ENCODE measurements at regions not wholly inside any gene's neighbourhood (a gene's known extent, or its start where the extent isn't known, plus 50 kb on each side); places are given as distances from the start of the nearest gene placed in this dataset.

DNA sequence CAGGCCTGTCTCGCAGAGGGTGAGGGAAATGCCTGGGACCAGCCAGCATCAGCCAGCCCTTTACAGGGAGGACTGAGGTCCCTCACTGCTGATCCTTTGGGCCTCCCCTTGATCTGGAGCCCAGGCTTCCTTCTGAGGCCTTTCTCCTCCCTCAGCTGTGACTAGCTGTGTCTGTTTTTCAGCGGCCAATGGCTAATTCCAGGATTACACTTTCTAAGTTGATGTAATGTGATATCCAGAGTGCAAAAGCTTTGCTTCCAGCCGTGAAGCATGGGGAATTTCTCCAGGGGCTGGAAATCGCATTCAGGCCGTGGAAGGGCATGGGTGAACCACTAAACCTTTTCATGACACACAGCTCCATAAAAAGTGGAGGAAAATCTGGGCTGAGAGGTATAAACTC is 157.6 kb downstream of the SHQ1 start:
- Histone ChIP-seq H4K91ac (ENCODE audit: insufficient read length, low read depth, low read length) (no peak overlapping the region), H2BK12ac (ENCODE audit: insufficient read length, low read depth, low read length) (no peak overlapping the region), H3K56ac (ENCODE audit: insufficient read length, low read depth, low read length) (no peak overlapping the region), H3K27ac (ENCODE audit: insufficient read length, low read depth, low read length) (no peak overlapping the region), H3K27me3 (ENCODE audit: insufficient read depth, low read length) (no peaks in the 10 kb centered on the region), H3K9me3 (ENCODE audit: control insufficient read depth, low read depth, low read length) (no peaks in the 10 kb centered on the region), H3K4me2 (ENCODE audit: insufficient read depth, insufficient read length, low read length) (no peak overlapping the region), H4K20me1 (ENCODE audit: control insufficient read depth, insufficient read depth, insufficient read length) (no peaks in the 10 kb centered on the region), H3K18ac (ENCODE audit: insufficient read length, low read depth, low read length) (no peak overlapping the region), H3T11ph (ENCODE audit: low read length) (no peak overlapping the region), H4K5ac (ENCODE audit: insufficient read length, low read depth, low read length) (no peak overlapping the region), H4K8ac (replicated peaks; ENCODE audit: insufficient read length, low read depth, low read length) (no peak overlapping the region), H2AFZ (ENCODE audit: low read length) (no peak overlapping the region), H3K4ac (ENCODE audit: low read depth, low read length) (no peak overlapping the region), H2BK20ac (ENCODE audit: low read depth, low read length, poor library complexity, severe bottlenecking) (no peak overlapping the region), H3K23ac (ENCODE audit: insufficient read length, low read depth, low read length) (no peak overlapping the region), H3K79me1 (ENCODE audit: insufficient read depth, low read depth, low read length, poor library complexity, severe bottlenecking) (no peaks in the 10 kb centered on the region), H3K9ac (ENCODE audit: extremely low read depth, insufficient read length, low read length) (no peak overlapping the region), H3K4me1 (ENCODE audit: insufficient read depth, low read length) (no peaks in the 10 kb centered on the region), H3K23me2 (ENCODE audit: insufficient read length, low read depth, low read length, poor library complexity, severe bottlenecking) (no peaks in the 10 kb centered on the region), H2AK5ac (ENCODE audit: insufficient read length, low read length) (no peak overlapping the region), H2BK15ac (ENCODE audit: low read depth, low read length) (no peak overlapping the region), H2BK5ac (ENCODE audit: insufficient read length, low read length) (no peak overlapping the region), H3K14ac (ENCODE audit: insufficient read depth, low read length) (no peak overlapping the region), H2BK120ac (ENCODE audit: low read depth, low read length, poor library complexity, severe bottlenecking) (no peak overlapping the region), H3K79me2 (ENCODE audit: insufficient read depth, low read length) (no peaks in the 10 kb centered on the region)
- WGBS (ENCODE audit: extremely low coverage, insufficient read length, low lambda C conversion rate) = no CpG with 5 or more reads among the region's 5 CpGs
- TF ChIP-seq CTCF (conservative IDR thresholded peaks at IDR 0.05) = no peak
- H3K27me3 Mint-ChIP-seq (ENCODE audit: low read depth) = no peaks in the 10 kb centered on the region; the same call in 1 of the 2 replicates
- H3K9me3 Mint-ChIP-seq = no peaks in the 10 kb centered on the region
- H3K27ac Mint-ChIP-seq = 0 out of 7 replicates have a peak overlapping the region, but pooled peaks of 1 of the 3 experiments have one; percentile 68
- no peak for DNase-seq
- H3K4me1 Mint-ChIP-seq = peaks cover 14 to 32% of the 10 kb centered on the region in 2 experiments
- H3K4me3 Mint-ChIP-seq = no peak overlapping the region; a peak in 1 of 5 replicates
- H3K36me3 Mint-ChIP-seq (ENCODE audit: insufficient read depth in 1 of 3, low read depth in 3 of 3) = no peaks in the 10 kb centered on the region

All from H9 (cell line).